ENCODE measurements at regions not wholly inside any gene's neighbourhood (a gene's known extent, or its start where the extent isn't known, plus 50 kb on each side); places are given as distances from the start of the nearest gene placed in this dataset.

DNA sequence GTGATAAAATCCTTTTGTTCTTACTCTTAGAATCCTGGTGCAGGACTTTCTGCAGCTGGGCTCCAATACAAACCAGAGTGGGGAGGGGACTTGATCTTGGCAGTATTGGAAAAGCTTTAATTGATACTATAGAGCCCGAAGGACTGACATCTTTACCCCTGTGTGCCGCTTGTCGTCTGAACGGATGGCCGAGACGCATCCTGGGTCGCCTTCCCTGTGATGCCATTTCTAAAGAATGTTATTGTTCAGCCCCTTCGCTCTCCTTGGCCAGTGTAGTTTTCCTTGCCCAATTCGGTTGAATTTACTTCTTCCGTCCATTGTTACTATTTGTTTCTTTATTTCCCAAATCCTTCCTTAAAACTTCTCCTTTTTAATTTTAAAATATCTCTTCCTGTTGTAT is 80.9 kb downstream of the CLDN34 start:
- peaks cover 10% of the 10 kb centered on the region for H3K4me1 Mint-ChIP-seq
- H3K27me3 Mint-ChIP-seq (ENCODE audit: insufficient read depth, low read depth): no peaks in the 10 kb centered on the region
- peaks cover 18% of the 10 kb centered on the region for H4K20me1 ChIP-seq (ENCODE audit: low read depth)
- H3K27me3 ChIP-seq: no peaks in the 10 kb centered on the region
- H3K27ac ChIP-seq: no peak overlapping the region
- H3F3A ChIP-seq (ENCODE audit: low read depth): no peaks in the 10 kb centered on the region
- no peak overlapping the region for H3K4me3 Mint-ChIP-seq
- TF ChIP-seq, protein P1, sequence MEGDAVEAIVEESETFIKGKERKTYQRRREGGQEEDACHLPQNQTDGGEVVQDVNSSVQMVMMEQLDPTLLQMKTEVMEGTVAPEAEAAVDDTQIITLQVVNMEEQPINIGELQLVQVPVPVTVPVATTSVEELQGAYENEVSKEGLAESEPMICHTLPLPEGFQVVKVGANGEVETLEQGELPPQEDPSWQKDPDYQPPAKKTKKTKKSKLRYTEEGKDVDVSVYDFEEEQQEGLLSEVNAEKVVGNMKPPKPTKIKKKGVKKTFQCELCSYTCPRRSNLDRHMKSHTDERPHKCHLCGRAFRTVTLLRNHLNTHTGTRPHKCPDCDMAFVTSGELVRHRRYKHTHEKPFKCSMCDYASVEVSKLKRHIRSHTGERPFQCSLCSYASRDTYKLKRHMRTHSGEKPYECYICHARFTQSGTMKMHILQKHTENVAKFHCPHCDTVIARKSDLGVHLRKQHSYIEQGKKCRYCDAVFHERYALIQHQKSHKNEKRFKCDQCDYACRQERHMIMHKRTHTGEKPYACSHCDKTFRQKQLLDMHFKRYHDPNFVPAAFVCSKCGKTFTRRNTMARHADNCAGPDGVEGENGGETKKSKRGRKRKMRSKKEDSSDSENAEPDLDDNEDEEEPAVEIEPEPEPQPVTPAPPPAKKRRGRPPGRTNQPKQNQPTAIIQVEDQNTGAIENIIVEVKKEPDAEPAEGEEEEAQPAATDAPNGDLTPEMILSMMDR (IDR thresholded peaks at IDR 0.05): no peak
- TF ChIP-seq EZH2phosphoT487 (IDR thresholded peaks at IDR 0.05) (no peak), EZH2 (IDR thresholded peaks at IDR 0.05) (no peak)
- DNase-seq (ENCODE audit: low spot score): peak; percentile 41
- H3K36me3 Mint-ChIP-seq: peaks cover 9% of the 10 kb centered on the region
- peak overlapping the region; percentile 64 for H3K27ac Mint-ChIP-seq
- peaks cover 35% of the 10 kb centered on the region for H3K9me3 Mint-ChIP-seq
- H3K79me2 ChIP-seq (ENCODE audit: low read depth): peaks cover 22% of the 10 kb centered on the region
- H3K4me1 ChIP-seq: peaks cover 16% of the 10 kb centered on the region
- no peaks in the 10 kb centered on the region for H3K9me3 ChIP-seq (ENCODE audit: low read depth)
- no peak overlapping the region for H3K4me3 ChIP-seq
- H3K36me3 ChIP-seq: no peaks in the 10 kb centered on the region
- peak overlapping the region; percentile 49 for H3K4me2 ChIP-seq
- H2AFZ ChIP-seq (replicated peaks): no peak overlapping the region
- no peak overlapping the region for H3K9ac ChIP-seq

- no peak for DNase-seq (ENCODE audit: low spot score)
- no peaks in the 10 kb centered on the region for H3K9me3 ChIP-seq (ENCODE audit: low read depth)
- H3K4me2 ChIP-seq: no peak overlapping the region
- H3K4me1 ChIP-seq: peaks cover 16% of the 10 kb centered on the region
- no peak overlapping the region for H3K27ac ChIP-seq
- Mint-ChIP-seq H3K4me1 (peaks cover 10% of the 10 kb centered on the region), H3K4me3 (no peak overlapping the region), H3K36me3 (peaks cover 9% of the 10 kb centered on the region), H3K27me3 (ENCODE audit: insufficient read depth, low read depth) (no peaks in the 10 kb centered on the region), H3K9me3 (peaks cover 35% of the 10 kb centered on the region), H3K27ac (no peak overlapping the region)
- no peaks in the 10 kb centered on the region for H3K36me3 ChIP-seq
- H2AFZ ChIP-seq (replicated peaks): no peak overlapping the region
- no peak overlapping the region for H3K9ac ChIP-seq
- H3F3A ChIP-seq (ENCODE audit: low read depth): no peaks in the 10 kb centered on the region
- peaks cover 18% of the 10 kb centered on the region for H4K20me1 ChIP-seq (ENCODE audit: low read depth)
- TF ChIP-seq EZH2phosphoT487 (IDR thresholded peaks at IDR 0.05) (no peak), EZH2 (IDR thresholded peaks at IDR 0.05) (no peak)
- TF ChIP-seq, protein P1 (IDR thresholded peaks at IDR 0.05): no peak
- H3K27me3 ChIP-seq: no peaks in the 10 kb centered on the region
- no peak overlapping the region for H3K4me3 ChIP-seq
- peaks cover 22% of the 10 kb centered on the region for H3K79me2 ChIP-seq (ENCODE audit: low read depth)
Observed at GRCh38 chrX:10048707-10049106, 81.5 kb downstream of the CLDN34 start.

GRCh38 chrX:10049236-10049635 is 82.1 kb downstream of the CLDN34 start:
- peaks cover 10% of the 10 kb centered on the region for H3K4me1 Mint-ChIP-seq
- Histone ChIP-seq H3K4me3 (no peak overlapping the region), H3K4me1 (peaks cover 16% of the 10 kb centered on the region), H3K27me3 (no peaks in the 10 kb centered on the region), H3K27ac (no peak overlapping the region), H3F3A (ENCODE audit: low read depth) (no peaks in the 10 kb centered on the region), H3K9ac (no peak overlapping the region), H3K9me3 (ENCODE audit: low read depth) (no peaks in the 10 kb centered on the region), H4K20me1 (ENCODE audit: low read depth) (peaks cover 18% of the 10 kb centered on the region), H3K4me2 (no peak overlapping the region), H3K79me2 (ENCODE audit: low read depth) (peaks cover 22% of the 10 kb centered on the region), H3K36me3 (no peaks in the 10 kb centered on the region), H2AFZ (replicated peaks) (no peak overlapping the region)
- no peak overlapping the region for H3K4me3 Mint-ChIP-seq
- no peak overlapping the region for H3K27ac Mint-ChIP-seq
- peaks cover 6% of the 10 kb centered on the region for H3K36me3 Mint-ChIP-seq
- no peak for TF ChIP-seq EZH2phosphoT487 (IDR thresholded peaks at IDR 0.05)
- TF ChIP-seq EZH2 (IDR thresholded peaks at IDR 0.05): no peak
- TF ChIP-seq, protein P1 (IDR thresholded peaks at IDR 0.05): no peak
- H3K9me3 Mint-ChIP-seq: peaks cover 33% of the 10 kb centered on the region
- H3K27me3 Mint-ChIP-seq (ENCODE audit: insufficient read depth, low read depth): no peaks in the 10 kb centered on the region
- no peak for DNase-seq (ENCODE audit: low spot score)
